ENCODE measurements at regions not wholly inside any gene's neighbourhood (a gene's known extent, or its start where the extent isn't known, plus 50 kb on each side); places are given as distances from the start of the nearest gene placed in this dataset.
A peak's percentile ranks its signal among the peaks of the same experiment; 100 is the strongest.

DNA sequence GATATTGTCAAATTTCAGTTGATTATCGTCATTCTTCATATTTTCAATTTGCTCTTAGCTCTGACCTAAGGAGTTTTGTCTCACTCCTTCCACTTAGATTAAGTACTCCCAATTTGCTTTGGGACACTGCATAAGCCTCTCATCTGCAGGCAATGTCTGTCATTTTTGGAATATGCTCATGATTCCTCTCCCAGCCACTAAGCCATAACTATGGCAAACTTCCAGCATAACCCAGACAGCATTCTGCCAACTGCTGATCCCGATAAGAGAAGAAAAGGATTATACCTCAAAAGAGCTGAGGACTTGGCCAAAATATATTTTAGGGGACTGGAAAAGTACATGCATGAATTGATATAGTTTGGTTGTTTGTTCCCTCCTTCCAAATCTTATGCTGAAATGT, 444.4 kb downstream of the GABRG1 start:
- Histone ChIP-seq H3K9me3 (ENCODE audit: control insufficient read depth, low read length) (no peaks in the 10 kb centered on the region), H3K27ac (ENCODE audit: low read depth, low read length) (no peak overlapping the region), H3K4me1 (ENCODE audit: control insufficient read depth, insufficient read depth, low read length) (no peaks in the 10 kb centered on the region), H3K36me3 (ENCODE audit: control insufficient read depth, insufficient read depth, low read length) (no peaks in the 10 kb centered on the region), H3K9ac (ENCODE audit: extremely low read depth, low read length, poor library complexity, severe bottlenecking) (no peak overlapping the region), H3K27me3 (ENCODE audit: control insufficient read depth, insufficient read depth, low read length, poor library complexity, severe bottlenecking) (no peaks in the 10 kb centered on the region), H3K4me3 (ENCODE audit: low read length) (no peak overlapping the region)
- H3K36me3 Mint-ChIP-seq (ENCODE audit: low read depth): no peaks in the 10 kb centered on the region
- no peaks in the 10 kb centered on the region for H3K4me1 Mint-ChIP-seq
- H3K27ac Mint-ChIP-seq: no peak overlapping the region
- no peak overlapping the region for H3K4me3 Mint-ChIP-seq
- H3K9me3 Mint-ChIP-seq: no peaks in the 10 kb centered on the region
- H3K27me3 Mint-ChIP-seq (ENCODE audit: insufficient read depth): no peaks in the 10 kb centered on the region
- 83 to 92% methylated on average over 1 to 2 of the region's 2 CpGs for WGBS, 2 experiments (ENCODE audit: insufficient coverage in 1 of 2, insufficient read length in 1 of 2)
- TF ChIP-seq, protein P1, sequence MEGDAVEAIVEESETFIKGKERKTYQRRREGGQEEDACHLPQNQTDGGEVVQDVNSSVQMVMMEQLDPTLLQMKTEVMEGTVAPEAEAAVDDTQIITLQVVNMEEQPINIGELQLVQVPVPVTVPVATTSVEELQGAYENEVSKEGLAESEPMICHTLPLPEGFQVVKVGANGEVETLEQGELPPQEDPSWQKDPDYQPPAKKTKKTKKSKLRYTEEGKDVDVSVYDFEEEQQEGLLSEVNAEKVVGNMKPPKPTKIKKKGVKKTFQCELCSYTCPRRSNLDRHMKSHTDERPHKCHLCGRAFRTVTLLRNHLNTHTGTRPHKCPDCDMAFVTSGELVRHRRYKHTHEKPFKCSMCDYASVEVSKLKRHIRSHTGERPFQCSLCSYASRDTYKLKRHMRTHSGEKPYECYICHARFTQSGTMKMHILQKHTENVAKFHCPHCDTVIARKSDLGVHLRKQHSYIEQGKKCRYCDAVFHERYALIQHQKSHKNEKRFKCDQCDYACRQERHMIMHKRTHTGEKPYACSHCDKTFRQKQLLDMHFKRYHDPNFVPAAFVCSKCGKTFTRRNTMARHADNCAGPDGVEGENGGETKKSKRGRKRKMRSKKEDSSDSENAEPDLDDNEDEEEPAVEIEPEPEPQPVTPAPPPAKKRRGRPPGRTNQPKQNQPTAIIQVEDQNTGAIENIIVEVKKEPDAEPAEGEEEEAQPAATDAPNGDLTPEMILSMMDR (conservative IDR thresholded peaks at IDR 0.05): no peak
- no peak for DNase-seq

- Mint-ChIP-seq H3K27ac (no peak overlapping the region), H3K4me3 (no peak overlapping the region), H3K27me3 (ENCODE audit: insufficient read depth) (no peaks in the 10 kb centered on the region), H3K4me1 (peaks cover 10% of the 10 kb centered on the region), H3K36me3 (ENCODE audit: low read depth) (no peaks in the 10 kb centered on the region), H3K9me3 (no peaks in the 10 kb centered on the region)
- TF ChIP-seq, protein P1 (conservative IDR thresholded peaks at IDR 0.05): no peak
- WGBS, 2 experiments (ENCODE audit: insufficient coverage in 1 of 2, insufficient read length in 1 of 2): 85% methylated on average over 6 of the region's 6 CpGs; no CpG with 5 or more reads in 1 of the 2 experiments
- Histone ChIP-seq H3K27me3 (ENCODE audit: control insufficient read depth, insufficient read depth, low read length, poor library complexity, severe bottlenecking) (no peaks in the 10 kb centered on the region), H3K4me3 (ENCODE audit: low read length) (no peak overlapping the region), H3K9ac (ENCODE audit: extremely low read depth, low read length, poor library complexity, severe bottlenecking) (no peak overlapping the region), H3K36me3 (ENCODE audit: control insufficient read depth, insufficient read depth, low read length) (no peaks in the 10 kb centered on the region), H3K27ac (ENCODE audit: low read depth, low read length) (no peak overlapping the region), H3K4me1 (ENCODE audit: control insufficient read depth, insufficient read depth, low read length) (no peaks in the 10 kb centered on the region), H3K9me3 (ENCODE audit: control insufficient read depth, low read length) (no peaks in the 10 kb centered on the region)
- DNase-seq: no peak
Measured at GRCh38 chr4:45668128-45668527, 455.7 kb downstream of the GABRG1 start.

DNA sequence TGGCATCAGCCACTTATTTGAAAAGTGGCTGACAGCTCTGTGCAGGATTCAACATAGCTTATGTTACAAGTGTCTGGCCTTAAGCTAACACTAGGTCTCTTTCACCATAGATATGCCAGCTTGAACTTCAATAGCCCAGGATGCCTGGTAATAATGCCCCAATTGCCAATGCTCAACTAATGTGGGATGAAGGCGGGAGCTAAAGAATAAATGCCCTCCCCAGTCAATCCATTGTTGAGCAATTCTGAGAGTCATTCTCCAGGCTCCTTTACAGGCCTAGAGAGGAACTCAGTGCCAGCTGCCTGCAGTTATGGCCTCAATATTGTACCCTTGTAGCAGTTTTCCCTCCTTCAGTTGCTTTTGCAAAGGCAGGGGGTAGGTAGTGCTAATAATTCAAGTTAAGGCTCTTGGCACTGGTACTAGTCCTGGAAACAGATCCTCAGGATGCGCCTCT, 460.2 kb downstream of the GABRG1 start:
- no peak for DNase-seq
- peaks cover 4% of the 10 kb centered on the region for H3K4me1 Mint-ChIP-seq
- H3K27me3 ChIP-seq (ENCODE audit: control insufficient read depth, insufficient read depth, low read length, poor library complexity, severe bottlenecking): no peaks in the 10 kb centered on the region

More for the DNA sequence above, 460.2 kb downstream of the GABRG1 start:
- no peaks in the 10 kb centered on the region for H3K36me3 ChIP-seq (ENCODE audit: control insufficient read depth, insufficient read depth, low read length)
- H3K27ac ChIP-seq (ENCODE audit: low read depth, low read length): peak overlapping the region; percentile 71
- no peak overlapping the region for H3K4me3 ChIP-seq (ENCODE audit: low read length)
- TF ChIP-seq, protein P1 (conservative IDR thresholded peaks at IDR 0.05): no peak
- Mint-ChIP-seq H3K4me3 (no peak overlapping the region), H3K9me3 (no peaks in the 10 kb centered on the region), H3K27me3 (ENCODE audit: insufficient read depth) (no peaks in the 10 kb centered on the region), H3K27ac (no peak overlapping the region), H3K36me3 (ENCODE audit: low read depth) (no peaks in the 10 kb centered on the region)
- H3K4me1 ChIP-seq (ENCODE audit: control insufficient read depth, insufficient read depth, low read length): no peaks in the 10 kb centered on the region
- no peaks in the 10 kb centered on the region for H3K9me3 ChIP-seq (ENCODE audit: control insufficient read depth, low read length)
- no peak overlapping the region for H3K9ac ChIP-seq (ENCODE audit: extremely low read depth, low read length, poor library complexity, severe bottlenecking)
- 94 to 100% methylated on average over 2 of the region's 2 CpGs for WGBS, 2 experiments (ENCODE audit: insufficient coverage in 1 of 2, insufficient read length in 1 of 2)

Measured in endodermal cell (in vitro differentiated cells).